Hematopoietic multipotent progenitor cell (in vitro differentiated cells): ENCODE measurements at regions not wholly inside any gene's neighbourhood (a gene's known extent, or its start where the extent isn't known, plus 50 kb on each side); places are given as distances from the start of the nearest gene placed in this dataset.
A peak's percentile ranks its signal among the peaks of the same experiment; 100 is the strongest.
"Not testable (repeated sequence)": the region's sequence is repeated elsewhere in the genome, so short reads cannot be mapped to it uniquely, and the experiment has no call there.

Experiments
- DNase-seq, 3 donors: peaks; one replicate each; pipeline ENCODE4 v3.0.0-alpha.2; 2011 to 2015; ENCODE audit warnings: low read depth in 2 of 3, low spot score in 2 of 3

DNA sequence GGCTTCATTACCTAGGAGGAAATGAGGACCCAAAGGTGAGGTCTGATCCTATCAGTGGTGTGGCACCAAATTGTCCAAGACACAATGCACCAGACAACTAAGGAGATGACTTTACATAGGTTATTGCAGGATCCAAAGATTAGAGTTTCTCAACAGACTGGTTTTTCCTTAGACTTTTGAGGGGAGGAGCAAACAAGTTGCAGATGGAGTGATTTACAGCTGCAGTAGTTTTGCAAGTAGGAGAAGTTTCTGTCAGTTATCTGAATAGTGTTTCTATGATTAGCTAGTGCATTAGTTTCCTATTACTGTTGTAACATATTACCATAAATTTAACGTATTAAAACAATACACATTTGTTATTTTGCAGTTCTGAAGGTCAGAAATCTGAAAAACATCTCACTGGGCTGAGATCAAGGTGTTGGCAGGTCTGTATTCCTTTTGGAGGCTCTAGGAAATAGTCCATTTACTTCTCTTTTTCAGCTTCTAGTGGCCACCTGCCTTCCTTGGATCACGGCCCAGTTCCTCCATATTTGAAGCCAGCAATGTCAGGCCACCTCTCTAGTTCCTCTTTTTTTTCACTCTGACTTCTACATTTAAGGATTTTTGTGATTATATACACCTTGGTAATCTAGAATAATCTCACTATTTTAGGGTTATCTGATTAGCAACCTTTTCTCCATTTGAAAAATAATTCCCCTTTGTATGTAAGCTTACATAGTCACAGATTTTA lies 994.9 kb downstream of the REEP3 start:
- DNase-seq, result peak in 2 of 3 donors; percentile 49 to 83

DNA sequence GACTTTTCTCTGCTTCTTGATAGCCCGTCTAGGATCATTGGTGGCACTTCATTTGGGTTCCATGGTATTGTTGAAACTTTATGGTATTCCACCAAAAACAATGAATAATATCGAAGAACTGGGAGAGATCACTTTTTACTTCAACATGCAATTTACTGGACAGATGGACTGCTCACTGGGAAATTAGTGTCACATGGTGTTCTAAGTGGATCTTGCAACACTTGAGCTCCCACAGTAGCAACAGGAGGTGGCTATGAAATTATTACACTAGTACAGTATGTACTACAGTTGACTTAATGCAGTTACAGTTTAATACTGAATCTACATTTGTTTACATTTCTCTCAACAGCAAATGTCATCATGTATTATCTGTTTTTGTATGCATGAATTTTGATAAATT lies 997.3 kb downstream of the REEP3 start:
- no peak for DNase-seq

DNA sequence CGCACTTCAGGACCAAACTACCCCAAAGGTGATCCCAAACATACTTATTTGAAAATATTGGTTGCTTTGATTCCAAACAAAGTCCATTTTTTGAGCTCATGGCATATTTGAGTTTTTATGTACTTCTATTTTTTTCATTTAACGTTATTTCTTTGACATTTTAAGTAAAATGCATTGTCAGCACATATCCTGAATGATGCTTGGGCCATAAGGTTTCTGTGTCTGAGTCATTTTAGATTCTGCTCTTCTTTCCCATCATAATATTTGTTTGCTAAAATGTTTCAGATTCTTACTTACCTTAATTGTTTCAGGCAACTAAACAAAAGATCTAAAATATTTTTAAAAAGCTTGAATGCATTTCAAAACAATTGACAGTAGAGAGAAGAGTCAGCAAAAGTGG lies 998.2 kb downstream of the REEP3 start:
- no peak for DNase-seq

DNA sequence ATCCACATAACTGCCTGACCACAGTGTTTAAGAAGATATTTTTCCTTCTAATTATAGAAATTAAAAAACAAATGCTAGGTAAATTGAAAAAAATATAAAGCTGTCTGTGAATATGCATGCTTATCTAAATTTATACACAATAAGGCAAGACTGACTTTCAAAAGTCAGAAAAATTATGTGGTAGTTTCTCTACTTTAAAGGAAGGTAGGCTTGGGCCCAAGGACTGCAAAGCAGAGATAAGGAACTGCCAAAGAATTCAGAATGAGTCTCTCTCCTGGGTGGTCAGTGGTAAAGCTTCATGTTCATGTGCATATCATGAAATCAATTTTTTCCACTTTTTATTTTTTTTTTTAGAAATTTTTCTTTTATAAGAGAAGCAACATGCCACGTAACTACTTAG lies 998.6 kb downstream of the REEP3 start:
- DNase-seq, result peak in 1 of 3 donors; percentile 57

DNA sequence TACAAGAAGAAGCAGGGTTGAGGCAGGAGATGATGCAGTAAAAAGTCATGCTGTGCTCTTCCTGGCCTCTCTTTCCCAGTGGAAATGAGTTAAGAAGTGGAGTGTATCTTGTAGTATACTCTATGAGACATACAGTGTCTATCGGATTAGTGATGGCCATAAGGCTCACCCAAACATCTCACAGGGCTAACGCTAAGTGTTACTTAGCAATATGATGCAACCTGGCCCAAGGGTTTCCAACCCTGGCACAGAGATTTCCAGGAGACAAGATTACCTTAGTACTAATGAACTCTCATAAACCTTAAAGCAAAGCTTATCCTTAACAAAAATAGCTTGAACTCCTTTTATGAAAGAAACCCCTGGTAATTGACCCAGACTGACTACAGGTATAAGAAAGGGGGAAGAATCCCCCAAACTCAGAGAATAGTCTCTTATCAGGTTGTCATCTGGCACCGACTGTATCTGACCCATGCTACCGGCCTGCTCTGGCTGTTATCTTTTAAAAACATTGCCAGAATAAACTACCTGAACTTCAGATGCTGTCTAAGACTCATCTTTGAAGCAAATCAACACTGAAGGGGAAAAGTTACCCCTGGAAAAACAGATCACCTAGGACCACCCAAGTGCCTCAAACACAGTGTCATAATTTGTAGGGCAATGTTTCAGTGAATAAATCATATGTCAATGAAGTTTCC lies 1002.0 kb downstream of the REEP3 start:
- DNase-seq, result no peak

DNA sequence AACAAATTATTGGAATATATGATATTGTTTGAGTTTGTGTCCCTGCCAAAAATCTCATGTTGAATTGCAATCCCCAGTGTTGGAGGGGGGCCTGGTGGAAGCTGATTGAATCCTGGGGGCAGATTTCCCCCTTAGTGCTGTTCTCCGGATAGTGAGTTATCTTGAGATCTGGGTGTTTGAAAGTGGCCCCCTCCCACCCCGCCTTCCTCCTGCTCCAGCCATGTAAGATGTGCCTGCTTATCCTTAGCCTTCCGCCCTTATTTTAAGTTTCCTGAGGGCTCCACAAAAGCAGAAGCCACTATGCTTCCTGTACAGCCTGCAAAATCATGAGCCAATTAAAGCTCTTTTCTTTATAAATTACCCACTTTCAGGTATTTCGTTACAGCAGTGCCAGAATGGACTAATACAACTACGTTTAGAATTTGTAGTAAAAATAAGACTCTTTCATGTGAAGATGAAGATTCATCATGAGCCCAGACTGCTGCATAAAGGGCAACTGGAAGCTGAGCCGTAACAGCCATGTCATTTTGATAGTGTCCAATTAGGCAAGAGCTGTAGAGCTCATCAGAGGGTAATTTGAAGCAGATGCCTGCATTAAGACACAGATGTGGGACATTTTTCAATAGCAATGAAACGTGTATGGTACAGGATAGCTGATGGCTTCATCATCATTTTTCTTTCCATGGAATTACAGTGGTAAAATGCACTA lies 1007.2 kb downstream of the REEP3 start:
- no peak for DNase-seq

DNA sequence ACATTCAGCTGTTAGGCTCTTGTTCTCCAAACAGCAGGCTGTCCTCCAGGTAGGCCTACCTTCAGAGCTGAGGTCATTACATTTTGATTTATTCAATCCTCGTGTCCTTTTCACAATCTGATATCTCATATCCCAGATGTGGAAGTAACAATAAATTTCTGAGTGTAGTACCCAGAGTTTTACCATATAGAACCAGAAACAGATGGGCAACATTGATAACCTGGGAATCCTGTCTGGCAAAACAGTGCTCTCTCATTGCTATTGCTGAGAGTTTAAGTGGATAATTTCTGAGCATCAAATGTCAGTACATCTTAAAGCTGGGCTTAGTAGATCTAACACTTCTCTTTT lies 1007.8 kb downstream of the REEP3 start:
- no peak for DNase-seq

DNA sequence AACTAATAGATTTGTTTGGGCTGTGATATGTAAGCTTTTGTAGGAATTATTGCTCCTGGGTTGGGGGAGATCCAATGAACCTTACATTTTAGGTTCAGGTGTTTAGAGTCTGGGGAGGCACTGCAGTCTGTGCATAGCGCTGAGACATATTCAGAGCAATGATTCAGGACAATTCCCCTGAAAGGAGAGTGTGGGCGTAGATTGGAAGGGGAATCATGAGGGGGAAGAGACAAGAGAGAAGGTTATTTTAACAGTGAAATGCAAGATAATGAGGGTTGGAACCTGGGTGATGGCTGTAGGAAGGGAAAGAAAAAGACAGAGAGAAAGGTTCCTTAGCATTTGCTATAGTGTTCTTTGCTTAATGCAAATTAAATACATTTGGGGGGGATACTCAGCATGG lies 1013.4 kb downstream of the REEP3 start:
- no peak for DNase-seq

DNA sequence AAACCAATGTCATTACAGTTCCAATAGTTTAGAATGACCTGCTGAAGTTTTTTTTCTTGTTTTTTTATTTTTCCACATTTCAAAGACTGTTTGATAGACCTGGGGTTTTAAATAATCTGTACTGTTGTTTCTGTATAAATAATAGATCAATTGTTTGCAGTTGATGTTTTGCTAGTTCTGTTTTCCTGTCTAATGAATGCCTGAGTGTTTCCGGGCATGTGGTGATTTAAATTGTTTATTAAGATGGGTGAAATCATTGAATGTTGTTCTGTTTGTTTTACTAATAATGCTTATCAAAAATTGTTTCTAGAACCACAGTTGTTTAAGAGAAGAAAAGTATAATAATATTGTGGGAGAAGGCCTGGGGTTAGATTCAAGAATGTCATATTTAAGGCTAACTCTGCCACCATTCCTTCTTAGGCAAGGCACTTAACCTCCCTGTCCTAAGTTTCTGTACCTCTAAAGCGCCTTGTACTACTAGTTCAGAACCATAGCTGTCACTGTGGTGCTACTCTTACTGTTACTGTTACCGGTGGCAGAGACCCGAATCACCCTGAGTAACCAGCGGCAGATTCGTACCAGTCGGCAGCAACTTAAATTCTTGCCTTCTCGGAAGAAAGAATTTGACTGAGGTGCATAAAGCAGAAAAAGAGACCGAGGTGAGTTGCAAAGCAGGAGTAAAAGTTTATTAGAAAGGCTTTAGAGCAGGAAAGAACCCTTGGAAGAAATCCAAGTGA lies 1014.1 kb downstream of the REEP3 start:
- DNase-seq, result no peak

DNA sequence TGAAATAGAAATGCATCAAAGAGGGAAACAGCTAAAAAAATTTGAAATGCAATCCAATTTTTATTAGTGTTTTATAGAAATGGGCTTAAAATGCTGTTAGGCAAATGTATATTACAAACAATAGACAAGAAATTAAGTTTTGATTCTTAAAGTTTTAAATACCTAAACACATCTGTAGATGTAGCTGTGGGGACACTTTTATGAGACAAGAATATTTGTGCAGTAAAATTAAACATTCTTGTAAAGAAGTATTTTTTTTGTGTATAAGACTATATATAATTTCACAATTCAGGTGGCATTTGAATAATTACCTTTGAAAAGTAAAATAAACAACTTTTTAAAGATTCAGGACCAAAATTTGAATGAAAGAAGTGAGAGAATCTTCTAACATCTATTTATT lies 1015.9 kb downstream of the REEP3 start:
- DNase-seq, result no peak

DNA sequence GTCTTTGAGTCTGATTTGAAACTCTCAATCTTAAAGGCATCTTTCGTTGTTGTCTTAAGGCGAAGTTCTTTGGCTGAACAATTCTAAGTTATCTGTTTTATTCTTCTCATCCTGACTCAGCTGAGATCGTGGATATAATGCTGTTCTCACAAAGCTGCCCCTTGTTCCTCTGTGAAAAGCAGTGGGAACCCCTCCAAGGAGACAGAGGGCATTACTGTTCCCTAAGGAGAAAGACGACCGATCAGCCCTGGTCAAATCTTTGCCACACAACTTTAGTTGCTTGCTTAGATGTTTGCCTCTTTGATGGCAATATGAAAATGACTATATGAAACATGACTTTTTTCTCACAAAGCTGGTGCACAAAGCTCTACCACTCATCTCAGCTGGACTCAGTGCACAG lies 1016.7 kb downstream of the REEP3 start:
- DNase-seq, result no peak

DNA sequence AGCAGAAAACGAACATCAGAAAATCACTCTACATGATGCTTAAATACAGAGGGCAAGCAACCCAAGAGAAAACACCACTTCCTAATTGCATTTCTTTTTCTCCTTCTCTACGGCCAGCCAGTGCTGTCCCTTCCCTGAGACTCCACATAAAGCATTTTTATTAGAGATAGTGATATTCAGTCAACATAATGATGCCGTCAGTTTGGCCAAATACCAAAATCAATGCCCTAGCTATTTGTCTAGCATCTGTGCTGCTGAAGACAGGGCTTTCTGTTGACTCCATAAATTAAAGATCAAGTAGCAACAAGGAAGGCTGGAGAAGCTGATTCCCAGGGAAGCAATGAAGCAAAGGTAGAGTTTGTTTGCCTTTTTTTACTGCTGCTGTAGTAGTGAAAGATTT lies 1024.9 kb downstream of the REEP3 start:
- no peak for DNase-seq

DNA sequence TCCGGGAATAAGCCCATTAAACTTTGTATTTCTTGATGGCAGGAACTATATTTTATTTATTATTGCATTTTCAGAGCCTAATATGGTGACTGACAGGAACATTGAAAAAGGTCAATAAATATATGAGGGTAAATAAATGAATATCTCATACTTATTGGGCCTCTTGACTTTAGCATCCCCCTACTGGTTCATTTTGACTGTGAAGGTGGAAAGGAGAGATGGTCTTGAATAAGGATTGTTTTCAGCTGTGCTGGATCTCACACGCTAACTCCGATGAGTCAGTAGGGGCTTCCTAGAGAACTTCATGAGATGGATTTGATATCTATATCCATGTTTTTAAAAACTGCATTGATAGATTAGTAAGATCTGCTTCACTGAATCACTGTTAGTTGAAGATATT lies 1026.0 kb downstream of the REEP3 start:
- no peak for DNase-seq

DNA sequence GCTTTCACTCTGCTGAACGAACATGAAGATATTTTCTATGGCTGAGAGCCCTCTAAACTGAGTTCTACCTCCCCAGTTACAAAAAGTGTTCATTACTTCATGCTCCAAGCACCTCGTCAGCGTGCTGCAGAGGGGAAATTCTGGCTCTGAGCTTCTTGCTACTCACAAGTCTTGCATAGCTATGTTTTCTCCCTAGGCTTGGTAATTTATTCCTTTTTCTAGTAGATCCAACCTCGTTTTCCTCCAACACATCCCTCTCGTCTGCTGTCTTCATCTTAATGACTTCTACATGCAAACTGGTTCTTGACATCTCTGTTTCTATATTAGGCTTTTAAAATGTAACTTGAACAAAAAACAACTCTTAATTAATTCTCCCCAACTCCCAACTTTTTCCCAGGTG lies 1034.5 kb downstream of the REEP3 start:
- DNase-seq, result no peak

DNA sequence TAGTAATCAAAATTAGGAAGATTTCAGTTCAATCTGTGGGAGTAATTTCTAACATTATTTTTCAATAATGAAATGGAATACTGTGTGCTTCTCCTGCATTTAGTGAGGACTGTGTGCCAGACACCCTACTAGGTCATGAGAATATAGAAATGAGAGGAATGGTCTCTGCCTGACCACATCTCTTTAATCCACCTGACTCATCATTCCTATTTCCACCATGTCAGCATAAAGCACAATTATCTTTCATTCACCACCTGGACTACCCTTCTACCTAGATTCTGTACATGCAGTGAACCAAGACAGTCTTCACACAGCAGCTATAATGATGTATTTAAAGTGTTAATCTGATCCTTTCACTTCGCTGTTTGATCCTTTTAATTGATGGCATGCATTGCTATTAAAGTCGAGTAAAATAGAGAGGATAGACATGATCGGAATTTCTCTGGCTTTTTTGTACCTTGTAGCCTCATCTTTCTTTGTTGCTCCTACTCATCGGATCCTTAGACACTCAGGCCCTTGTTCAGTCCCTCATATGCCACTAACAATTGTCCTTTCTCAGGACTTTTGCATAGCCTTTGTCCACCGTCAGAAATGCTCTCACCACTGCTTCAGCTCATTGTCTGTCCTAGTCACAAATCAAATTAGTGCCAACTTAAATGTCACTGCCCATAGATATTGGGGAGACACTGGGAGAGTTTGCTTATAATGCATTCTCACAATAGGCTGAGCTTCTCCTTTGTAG lies 1037.1 kb downstream of the REEP3 start:
- DNase-seq, result no peak

DNA sequence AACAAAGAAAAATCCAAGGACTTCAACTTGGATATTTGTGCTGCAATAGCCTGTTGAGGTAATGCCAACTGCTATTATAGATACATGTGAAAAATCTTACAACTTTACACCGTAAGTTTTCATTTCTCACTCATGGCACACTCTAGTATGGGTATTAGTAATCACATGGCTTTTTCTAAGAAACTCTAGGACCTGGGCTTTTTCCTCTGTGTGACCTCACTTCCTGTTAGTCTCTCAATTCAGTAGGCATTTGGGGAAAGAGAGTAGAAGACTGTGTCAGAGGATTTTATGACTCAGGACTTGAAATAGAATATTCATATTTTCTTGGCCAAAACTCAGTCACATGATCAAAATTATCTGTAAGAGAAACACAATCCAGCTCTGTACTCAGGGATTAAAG lies 1049.9 kb downstream of the REEP3 start:
- DNase-seq, result no peak

DNA sequence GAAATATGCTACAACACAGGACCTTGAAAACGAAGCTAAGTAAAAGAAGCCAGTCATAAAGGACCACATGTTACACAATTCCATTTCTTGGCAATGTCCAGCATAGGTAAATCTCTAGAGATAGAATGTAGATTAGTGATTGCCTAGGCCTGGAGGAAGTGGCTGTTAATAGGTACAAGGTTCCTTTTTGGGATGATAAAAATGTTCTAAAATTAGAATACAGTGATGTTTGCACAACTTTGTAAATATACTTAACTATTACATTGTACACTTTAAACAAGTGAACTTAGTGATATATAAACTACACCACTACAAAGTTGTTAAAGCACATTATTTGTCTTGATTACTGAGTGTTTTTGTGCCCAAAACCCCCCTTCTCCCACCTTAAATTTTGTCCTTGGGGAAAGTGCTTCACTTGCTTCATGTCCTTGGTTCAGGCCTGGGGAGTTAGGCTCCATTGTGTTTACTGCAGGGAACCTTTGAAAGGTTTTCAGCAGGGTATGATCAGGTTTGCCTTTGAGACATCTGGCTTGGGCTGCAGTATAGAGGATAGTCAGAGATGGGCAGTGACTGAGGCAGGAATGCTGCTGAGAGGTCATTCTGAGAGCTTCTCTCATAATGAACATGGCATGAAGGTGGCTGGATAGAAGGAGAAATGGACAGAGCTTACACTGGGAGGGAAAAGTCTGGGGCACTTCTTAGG lies 1052.6 kb downstream of the REEP3 start:
- DNase-seq, result no peak

DNA sequence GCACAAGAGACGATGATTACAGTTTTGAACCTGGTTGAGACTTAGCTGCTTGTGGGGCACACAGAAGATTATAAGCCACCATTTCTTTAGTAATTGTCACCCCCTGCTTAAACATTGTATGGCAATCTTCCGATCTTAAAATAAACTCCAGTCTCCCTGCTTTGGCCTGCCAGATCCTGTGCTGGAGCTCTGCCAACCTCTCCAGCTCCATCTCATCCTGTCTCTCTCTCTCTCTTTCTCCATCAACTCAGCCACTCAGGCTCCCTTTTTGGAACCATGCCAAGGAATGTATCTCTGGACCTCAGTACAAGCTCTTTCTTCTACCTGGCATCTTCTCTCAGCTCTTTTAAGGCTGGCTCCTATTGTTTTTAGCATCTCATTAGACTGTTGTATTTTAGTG lies 1053.2 kb downstream of the REEP3 start:
- no peak for DNase-seq

DNA sequence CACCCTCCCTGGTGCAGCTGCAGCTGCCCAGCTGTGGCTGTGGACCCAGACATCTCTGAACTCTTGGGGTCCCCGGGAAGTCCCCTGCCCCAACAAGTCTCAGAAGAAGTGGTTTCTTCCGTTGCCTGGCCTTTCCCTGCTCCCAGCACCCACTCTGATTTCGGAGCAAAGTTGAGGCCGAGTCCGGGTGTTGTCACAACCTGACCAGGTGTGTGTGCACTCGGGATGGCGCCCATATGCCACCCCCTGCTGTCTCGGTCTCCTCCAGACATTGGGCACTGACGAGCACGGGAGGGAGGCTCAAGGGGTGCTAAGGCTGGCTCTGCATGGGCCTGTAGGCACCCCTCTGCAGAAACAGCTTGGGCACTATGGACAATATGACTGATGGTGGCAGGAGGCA lies 1055.3 kb downstream of the REEP3 start:
- DNase-seq, result no peak

DNA sequence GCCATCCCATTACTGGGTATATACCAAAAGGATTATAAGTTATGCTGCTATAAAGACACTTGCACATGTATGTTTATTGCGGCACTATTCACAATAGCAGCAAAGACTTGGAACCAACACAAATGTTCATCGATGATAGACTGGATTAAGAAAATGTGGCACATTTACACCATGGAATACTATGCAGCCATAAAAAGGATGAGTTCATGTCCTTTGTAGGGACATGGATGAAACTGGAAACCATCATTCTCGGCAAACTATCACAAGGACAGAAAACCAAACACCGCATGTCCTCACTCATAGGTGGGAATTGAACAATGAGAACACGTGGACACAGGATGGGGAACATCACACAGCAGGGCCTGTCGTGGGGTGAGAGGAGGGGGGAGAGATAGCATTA lies 1057.6 kb downstream of the REEP3 start:
- not testable (repeated sequence) for DNase-seq
